PC-9 (cell line): ENCODE measurements at regions not wholly inside any gene's neighbourhood (a gene's known extent, or its start where the extent isn't known, plus 50 kb on each side); places are given as distances from the start of the nearest gene placed in this dataset.

Source experiments
- BruUV-seq: library from RNA; stranded (reverse); fragments of 400-500 nt; replicated peaks from 2 replicates; lab custom pipeline; 2021; lab: Mats Ljungman, UMichigan
- CTCF ChIA-PET: fragments of 300-600 bp; sonication (Branson Sonifier 250); formaldehyde crosslinking; loops from one replicate; lab custom pipeline; 2022; ENCODE audit warnings: antibody characterized with exemption; lab: Charles Lee
- POLR2A ChIA-PET: fragments of 300-600 bp; sonication (Branson Sonifier 250); formaldehyde crosslinking; loops from one replicate; lab custom pipeline; 2022; ENCODE audit warnings: antibody characterized with exemption; ENCODE audit not compliant: unreplicated experiment; lab: Charles Lee
- DNase-seq, 2 experiments: peaks; one replicate each; pipeline versions ENCODE4 v3.0.0 to v3.0.0-alpha.2; 2015 to 2022; ENCODE audit warnings: mixed read lengths in 1 of 2
- H2AFZ ChIP-seq: fragments of 200-600 bp; sonication (generic); 2 replicates; pipeline ENCODE4 v1.8.1; 2017; ENCODE audit warnings: antibody characterized with exemption
- H3F3A ChIP-seq: fragments of 200-600 bp; sonication (generic); 2 replicates; pipeline ENCODE4 v1.8.1; 2017; ENCODE audit warnings: antibody characterized with exemption, mild to moderate bottlenecking, low read depth; ENCODE audit not compliant: insufficient read depth
- H3K27ac ChIP-seq: fragments of 200-600 bp; sonication (generic); 2 replicates; pipeline ENCODE4 v1.6.1; 2016; ENCODE audit warnings: mixed run types
- H3K27me3 ChIP-seq: fragments of 200-600 bp; sonication (generic); 2 replicates; pipeline ENCODE4 v1.6.1; 2016; ENCODE audit warnings: low read depth, mixed run types; ENCODE audit not compliant: insufficient read depth
- H3K36me3 ChIP-seq: fragments of 200-600 bp; sonication (generic); 2 replicates; pipeline ENCODE4 v1.6.1; 2016; ENCODE audit warnings: low read depth, mixed run types
- H3K4me1 ChIP-seq: fragments of 200-600 bp; sonication (generic); replicated peaks from 2 replicates; pipeline ENCODE4 v1.6.1; 2016; ENCODE audit warnings: mixed run types; ENCODE audit not compliant: insufficient read depth
- H3K4me2 ChIP-seq: fragments of 200-600 bp; sonication (generic); 2 replicates; pipeline ENCODE4 v1.6.1; 2017; ENCODE audit warnings: mixed run types
- H3K4me3 ChIP-seq: fragments of 200-600 bp; sonication (generic); 2 replicates; pipeline ENCODE4 v1.6.1; 2016; ENCODE audit warnings: mixed run types
- H3K79me2 ChIP-seq: fragments of 200-600 bp; sonication (generic); 2 replicates; pipeline ENCODE4 v1.6.1; 2017; ENCODE audit warnings: low read depth, mixed run types
- H3K9me2 ChIP-seq: fragments of 200-600 bp; sonication (generic); 2 replicates; pipeline ENCODE4 v1.8.1; 2017; ENCODE audit warnings: mild to moderate bottlenecking; ENCODE audit not compliant: insufficient read depth
- H3K9me3 ChIP-seq: fragments of 200-600 bp; sonication (generic); 2 replicates; pipeline ENCODE4 v1.8.1; 2016; ENCODE audit warnings: low read depth; ENCODE audit not compliant: insufficient read depth
- H4K20me1 ChIP-seq: fragments of 200-600 bp; sonication (generic); 2 replicates; pipeline ENCODE4 v1.8.1; 2017; ENCODE audit not compliant: insufficient read depth
- CTCF ChIP-seq: fragments of 200-600 bp; sonication (generic); conservative IDR thresholded peaks from 2 replicates; pipeline ENCODE4 v1.6.1; 2017; ENCODE audit warnings: mixed run types, antibody characterized with exemption, mild to moderate bottlenecking, moderate library complexity
- EZH2 ChIP-seq: fragments of 200-600 bp; sonication (generic); IDR thresholded peaks from 2 replicates; pipeline ENCODE4 v1.8.0; 2017; ENCODE audit warnings: antibody characterized with exemption, low read depth
- intact Hi-C: fragments of 100-400 bp; cut with micrococcal nuclease; formaldehyde crosslinking; loops from one replicate; pipeline ENCODE4 v1.10.0; 2022; ENCODE audit not compliant: unreplicated experiment

DNA sequence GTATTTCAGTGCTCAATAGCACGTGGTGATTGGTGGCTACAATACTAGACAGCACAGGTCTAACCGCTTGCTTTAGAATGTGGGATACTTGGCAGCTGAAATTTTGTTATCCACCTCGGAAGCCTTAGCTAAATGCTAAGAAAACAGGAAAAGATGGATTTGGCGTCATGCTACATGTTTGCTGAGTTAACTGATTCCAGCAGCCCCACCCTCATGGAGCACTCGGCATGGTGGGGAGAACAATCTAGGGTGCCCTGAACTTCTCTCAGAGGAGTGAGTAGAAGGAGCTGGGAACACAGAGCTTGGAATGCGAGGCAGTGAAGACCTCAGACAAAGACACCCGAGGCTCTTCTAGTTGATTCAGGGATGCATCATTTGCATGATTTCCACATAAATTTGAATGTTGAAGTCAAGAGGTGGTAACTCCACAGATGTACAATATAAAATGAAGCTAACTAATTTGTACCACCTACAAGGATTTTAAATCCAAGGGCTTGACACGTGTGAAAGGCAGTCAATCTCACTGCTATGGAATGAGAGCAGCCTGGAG, 145.1 kb upstream of the FSTL4 start:
- Histone ChIP-seq H3K79me2 (no peaks in the 10 kb centered on the region), H3K4me1 (peaks cover 11% of the 10 kb centered on the region; the same call in 1 of the 2 replicates), H3F3A (no peaks in the 10 kb centered on the region; the same call in 1 of the 2 replicates), H3K27ac (no peak overlapping the region), H3K9me3 (no peaks in the 10 kb centered on the region), H2AFZ (no peak overlapping the region), H3K4me2 (no peak overlapping the region), H4K20me1 (no peaks in the 10 kb centered on the region), H3K9me2 (no peaks in the 10 kb centered on the region), H3K27me3 (no peaks in the 10 kb centered on the region), H3K4me3 (no peak overlapping the region), H3K36me3 (no peaks in the 10 kb centered on the region)
- intact Hi-C loops: no loop called here
- CTCF ChIA-PET: no interaction called here
- no TSS peak for BruUV-seq
- POLR2A ChIA-PET: no interaction called here
- TF ChIP-seq CTCF (no peak), EZH2 (no peak)
- DNase-seq: no peak

- H3K27me3 ChIP-seq: no peaks in the 10 kb centered on the region
- TF ChIP-seq EZH2 (no peak), CTCF (no peak)
- intact Hi-C loops: no loop called here
- H4K20me1 ChIP-seq: no peaks in the 10 kb centered on the region
- no peaks in the 10 kb centered on the region for H3K9me3 ChIP-seq
- POLR2A ChIA-PET: no interaction called here
- H3K4me2 ChIP-seq: no peak overlapping the region
- H3K4me3 ChIP-seq: no peak overlapping the region
- CTCF ChIA-PET: no interaction called here
- no peak overlapping the region for H3K27ac ChIP-seq
- H3K36me3 ChIP-seq: no peaks in the 10 kb centered on the region
- no peak for DNase-seq
- no peaks in the 10 kb centered on the region for H3K79me2 ChIP-seq
- H3F3A ChIP-seq: no peaks in the 10 kb centered on the region; the same call in 1 of the 2 replicates
- peaks cover 11% of the 10 kb centered on the region; the same call in 1 of the 2 replicates for H3K4me1 ChIP-seq
- H2AFZ ChIP-seq: no peak overlapping the region
- no TSS peak for BruUV-seq
- H3K9me2 ChIP-seq: no peaks in the 10 kb centered on the region
Observed at GRCh38 chr5:133756756-133757155, 144.4 kb upstream of the FSTL4 start.

DNA sequence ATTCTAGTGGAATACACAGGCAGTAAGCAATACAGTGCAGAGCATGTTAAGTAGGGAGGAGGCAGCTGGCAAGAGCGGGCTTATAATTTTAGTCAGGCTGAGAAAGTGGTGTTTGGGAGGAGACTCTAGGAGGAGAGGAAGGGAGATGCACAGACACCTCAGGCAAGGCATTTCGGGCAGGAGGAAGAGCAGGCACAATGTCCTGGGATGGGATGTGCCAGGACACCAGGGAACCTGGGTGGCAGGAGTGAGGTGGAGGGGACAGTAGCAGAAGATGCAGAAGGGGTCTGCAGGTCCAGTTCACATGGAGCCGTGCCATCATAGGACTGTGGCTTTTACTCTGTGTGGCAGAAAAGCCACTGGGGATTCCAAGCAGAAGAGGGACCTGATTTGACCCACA, 143.7 kb upstream of the FSTL4 start:
- Histone ChIP-seq H3F3A (no peaks in the 10 kb centered on the region; the same call in 1 of the 2 replicates), H3K79me2 (no peaks in the 10 kb centered on the region), H2AFZ (no peak overlapping the region), H3K4me1 (peaks cover 11% of the 10 kb centered on the region; the same call in 1 of the 2 replicates), H3K9me3 (no peaks in the 10 kb centered on the region), H3K9me2 (no peaks in the 10 kb centered on the region), H3K27me3 (no peaks in the 10 kb centered on the region), H3K4me3 (no peak overlapping the region), H3K4me2 (no peak overlapping the region), H4K20me1 (no peaks in the 10 kb centered on the region), H3K27ac (no peak overlapping the region), H3K36me3 (no peaks in the 10 kb centered on the region)
- ChIA-PET POLR2A (no interaction called here), CTCF (no interaction called here)
- TF ChIP-seq EZH2 (no peak), CTCF (no peak)
- BruUV-seq: no TSS peak
- intact Hi-C loops: no loop called here
- no peak for DNase-seq
